BLaER1 (cell line): ENCODE measurements at regions not wholly inside any gene's neighbourhood (a gene's known extent, or its start where the extent isn't known, plus 50 kb on each side); places are given as distances from the start of the nearest gene placed in this dataset.
"Not testable (repeated sequence)": the region's sequence is repeated elsewhere in the genome, so short reads cannot be mapped to it uniquely, and the experiment has no call there.

Source experiments
- H3K27ac ChIP-seq: shearing (Covaris generic); formaldehyde crosslinking; 2 replicates; pipeline ENCODE4 v1.8.1; 2022
- H3K27me3 ChIP-seq: shearing (Covaris generic); formaldehyde crosslinking; 2 replicates; pipeline ENCODE4 v1.8.1; 2022
- H3K36me3 ChIP-seq: shearing (Covaris generic); formaldehyde crosslinking; 2 replicates; pipeline ENCODE4 v1.8.1; 2022
- H3K4me1 ChIP-seq: shearing (Covaris generic); formaldehyde crosslinking; 2 replicates; pipeline ENCODE4 v1.8.1; 2022
- H3K4me2 ChIP-seq: shearing (Covaris generic); formaldehyde crosslinking; 2 replicates; pipeline ENCODE4 v1.8.1; 2022
- H3K4me3 ChIP-seq: shearing (Covaris generic); formaldehyde crosslinking; 2 replicates; pipeline ENCODE4 v1.8.1; 2022
- H3K9ac ChIP-seq: shearing (Covaris generic); formaldehyde crosslinking; 2 replicates; pipeline ENCODE4 v1.8.1; 2022
- H3K9me3 ChIP-seq: shearing (Covaris generic); formaldehyde crosslinking; 2 replicates; pipeline ENCODE4 v1.8.1; 2022
- H4K20me1 ChIP-seq: shearing (Covaris generic); formaldehyde crosslinking; 2 replicates; pipeline ENCODE4 v1.8.1; 2022
- Cebpa-rat ChIP-seq: shearing (Covaris generic); IDR thresholded peaks from 2 replicates; pipeline ENCODE4 v1.8.1; 2022

DNA sequence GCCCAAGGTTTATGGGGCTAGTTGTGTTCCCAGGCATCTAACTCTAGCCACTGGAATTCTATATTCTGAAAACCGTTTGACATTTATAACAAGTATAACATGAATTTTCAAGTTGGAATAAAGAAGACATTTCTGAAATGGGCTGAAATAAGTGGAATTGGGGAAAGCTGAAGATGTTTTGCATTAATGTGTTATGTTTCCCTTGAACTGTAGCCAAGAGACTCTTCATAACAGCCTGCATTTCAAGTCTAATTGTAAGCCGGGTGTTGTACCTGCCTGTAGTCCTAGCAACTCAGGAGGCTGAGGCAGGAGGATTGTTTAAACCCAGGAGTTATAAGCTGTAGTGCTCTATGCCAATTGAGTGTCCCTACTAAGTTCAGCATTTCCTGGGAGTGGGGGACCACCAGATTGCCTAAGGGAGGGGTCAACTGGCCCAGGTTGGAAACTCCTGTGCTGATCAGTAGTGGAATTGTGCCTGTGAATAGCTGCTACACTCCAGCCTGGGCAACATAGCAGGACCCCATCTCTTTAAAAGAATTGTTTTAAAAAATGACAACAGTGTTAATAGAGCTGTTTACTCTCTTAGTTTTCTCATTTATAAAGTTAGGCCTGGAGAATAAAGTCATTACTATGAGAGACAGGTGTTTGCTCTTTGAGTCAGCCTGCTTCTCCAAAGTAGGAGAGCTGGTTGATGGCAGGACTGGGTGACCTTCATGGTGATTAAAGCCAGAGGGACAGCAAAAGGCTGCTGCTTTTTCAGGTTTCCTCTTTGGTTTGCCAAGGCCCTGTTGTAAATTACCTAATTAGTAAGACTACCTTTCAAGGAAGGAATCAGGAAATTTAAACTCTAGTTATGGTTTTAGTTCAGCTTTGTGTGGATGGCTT lies 483.6 kb upstream of the RGS6 start:
- H4K20me1 ChIP-seq: no peaks in the 10 kb centered on the region
- no peak overlapping the region for H3K9ac ChIP-seq
- H3K27me3 ChIP-seq: no peaks in the 10 kb centered on the region
- TF ChIP-seq Cebpa-rat: no peak
- H3K36me3 ChIP-seq: no peaks in the 10 kb centered on the region
- peaks cover 13% of the 10 kb centered on the region for H3K9me3 ChIP-seq
- no peak overlapping the region for H3K4me3 ChIP-seq
- H3K4me2 ChIP-seq: no peak overlapping the region
- no peak overlapping the region for H3K27ac ChIP-seq
- peaks cover 9% of the 10 kb centered on the region for H3K4me1 ChIP-seq

DNA sequence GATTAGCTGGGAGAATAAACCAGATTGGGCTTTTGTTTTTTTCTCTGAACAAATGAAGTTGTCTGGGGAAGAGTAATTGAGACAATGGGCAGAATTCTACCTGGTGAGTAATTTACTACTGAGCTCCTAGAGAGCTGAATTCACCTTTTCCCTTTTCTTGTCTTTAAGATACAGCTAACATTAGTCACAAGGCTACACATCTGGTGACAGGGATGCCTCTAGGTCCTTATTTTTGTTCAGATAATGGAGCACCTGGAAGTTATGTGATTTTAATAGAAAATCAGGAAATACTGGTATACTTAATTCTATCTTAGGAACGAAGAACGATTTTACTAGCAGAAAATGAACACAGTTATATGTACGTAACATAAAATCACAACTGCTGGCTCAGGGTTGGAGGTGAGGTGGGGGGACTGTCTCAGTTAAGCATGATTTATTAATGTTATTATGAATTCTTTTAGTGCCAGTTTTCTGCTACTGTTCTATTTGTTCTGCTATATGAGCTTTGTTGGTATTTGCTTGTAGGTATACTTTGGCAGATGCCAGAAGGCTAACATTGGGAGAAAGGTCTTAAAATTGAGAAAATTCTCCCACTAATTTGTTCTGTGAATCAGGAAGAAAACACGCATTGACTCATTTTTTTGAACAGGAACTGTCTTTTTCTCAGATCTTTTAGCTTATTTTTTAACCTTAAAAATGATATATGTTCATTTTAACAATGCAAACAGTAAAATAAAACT lies 482.7 kb upstream of the RGS6 start:
- H3K9me3 ChIP-seq: peaks cover 13% of the 10 kb centered on the region
- no peak for TF ChIP-seq Cebpa-rat
- H3K4me2 ChIP-seq: no peak overlapping the region
- no peaks in the 10 kb centered on the region for H4K20me1 ChIP-seq
- H3K36me3 ChIP-seq: no peaks in the 10 kb centered on the region
- H3K27ac ChIP-seq: no peak overlapping the region
- no peaks in the 10 kb centered on the region for H3K27me3 ChIP-seq
- peaks cover 9% of the 10 kb centered on the region for H3K4me1 ChIP-seq
- H3K9ac ChIP-seq: no peak overlapping the region
- no peak overlapping the region for H3K4me3 ChIP-seq

DNA sequence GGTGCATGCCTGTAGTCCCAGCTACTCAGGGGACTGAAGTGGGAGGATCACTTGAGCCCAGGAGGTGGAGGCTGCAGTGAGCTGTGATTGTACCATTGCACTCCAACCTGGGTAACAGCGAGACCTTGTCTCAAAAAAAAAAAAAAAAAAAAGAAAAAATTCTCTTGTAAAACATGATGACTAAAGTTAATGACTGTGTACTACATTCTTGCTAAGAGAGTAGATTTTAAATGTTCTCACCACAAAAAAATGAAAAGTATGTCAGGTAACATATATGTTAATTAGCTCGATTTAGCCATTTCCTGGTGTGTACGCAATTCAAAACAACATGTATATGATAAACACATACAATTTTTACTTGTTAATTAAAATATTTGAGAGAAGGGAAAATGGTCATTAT lies 480.7 kb upstream of the RGS6 start:
- Histone ChIP-seq H3K27ac (no peak overlapping the region), H3K9me3 (peaks cover 13% of the 10 kb centered on the region), H3K9ac (no peak overlapping the region), H3K4me3 (no peak overlapping the region), H3K27me3 (no peaks in the 10 kb centered on the region), H3K4me2 (no peak overlapping the region), H4K20me1 (no peaks in the 10 kb centered on the region), H3K4me1 (peaks cover 6% of the 10 kb centered on the region), H3K36me3 (no peaks in the 10 kb centered on the region)
- TF ChIP-seq Cebpa-rat: no peak

DNA sequence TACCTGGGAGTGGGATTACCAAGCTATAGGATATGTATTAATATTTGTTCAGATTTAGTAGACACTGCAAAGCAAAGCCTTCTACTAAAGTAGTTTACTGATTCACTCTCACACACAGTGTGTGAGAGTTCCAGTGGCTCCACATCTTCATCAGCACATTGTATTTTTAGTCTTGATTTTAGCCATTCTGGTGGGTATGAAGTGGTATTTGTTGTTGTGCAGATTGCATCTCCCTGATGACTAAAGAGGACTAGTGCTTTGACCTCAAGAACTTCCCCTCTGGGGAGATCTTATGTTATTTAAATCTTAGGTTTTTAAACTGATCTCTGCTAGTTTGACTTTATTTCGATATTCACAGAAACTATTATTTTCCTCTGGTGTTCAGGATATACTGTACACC lies 479.7 kb upstream of the RGS6 start:
- no peak overlapping the region for H3K4me2 ChIP-seq
- H3K27ac ChIP-seq: no peak overlapping the region
- H3K27me3 ChIP-seq: no peaks in the 10 kb centered on the region
- H3K4me3 ChIP-seq: no peak overlapping the region
- TF ChIP-seq Cebpa-rat: no peak
- peaks cover 13% of the 10 kb centered on the region for H3K9me3 ChIP-seq
- H3K9ac ChIP-seq: no peak overlapping the region
- no peaks in the 10 kb centered on the region for H4K20me1 ChIP-seq
- H3K4me1 ChIP-seq: no peaks in the 10 kb centered on the region; the same call in 1 of the 2 replicates
- no peaks in the 10 kb centered on the region for H3K36me3 ChIP-seq

DNA sequence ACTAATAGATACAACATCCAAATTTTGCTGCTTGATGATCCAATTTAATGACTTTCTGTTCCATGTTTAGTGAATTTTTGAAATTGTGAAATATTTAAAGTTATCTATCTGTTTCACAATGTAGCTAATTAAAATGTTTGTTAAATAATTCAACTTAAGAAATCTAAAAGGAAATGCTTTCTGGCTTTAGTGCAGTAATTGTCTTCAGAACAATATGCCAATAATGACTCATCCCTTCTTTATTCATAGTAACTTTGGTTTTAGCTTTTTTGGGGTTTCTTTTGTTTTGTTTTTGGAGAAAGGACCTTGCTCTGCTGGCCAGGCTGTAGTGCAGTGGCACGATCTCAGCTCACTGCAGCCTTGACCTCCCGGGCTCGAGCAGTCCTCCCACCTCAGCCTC lies 479.2 kb upstream of the RGS6 start:
- Histone ChIP-seq H3K36me3 (no peaks in the 10 kb centered on the region), H3K4me1 (no peaks in the 10 kb centered on the region; the same call in 1 of the 2 replicates), H3K4me2 (no peak overlapping the region), H4K20me1 (no peaks in the 10 kb centered on the region), H3K4me3 (no peak overlapping the region), H3K9me3 (peaks cover 13% of the 10 kb centered on the region), H3K27ac (no peak overlapping the region), H3K27me3 (no peaks in the 10 kb centered on the region), H3K9ac (no peak overlapping the region)
- TF ChIP-seq Cebpa-rat: no peak

DNA sequence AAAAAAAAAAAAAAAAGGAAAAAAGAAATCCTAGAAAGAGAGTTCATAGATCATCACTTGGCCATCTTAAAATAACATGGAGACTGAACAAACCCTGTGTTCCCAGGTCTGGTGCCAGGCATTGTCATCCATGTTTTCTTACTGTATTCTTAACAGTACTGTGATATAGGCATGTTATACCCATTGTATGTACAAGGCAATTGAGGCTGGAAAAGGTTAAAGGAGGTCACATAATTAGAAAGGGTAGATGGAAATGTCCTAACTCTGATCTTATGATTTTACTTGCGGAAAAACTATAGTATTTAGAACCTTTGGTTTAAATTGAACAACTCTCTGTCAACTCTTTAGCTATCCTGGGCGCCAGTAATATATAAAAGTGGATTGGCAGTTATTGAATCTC lies 478.2 kb upstream of the RGS6 start:
- Histone ChIP-seq H3K4me3 (no peak overlapping the region), H3K27ac (no peak overlapping the region), H3K4me2 (no peak overlapping the region), H3K9ac (no peak overlapping the region), H3K9me3 (peaks cover 13% of the 10 kb centered on the region), H3K4me1 (no peaks in the 10 kb centered on the region; the same call in 1 of the 2 replicates), H3K36me3 (no peaks in the 10 kb centered on the region), H4K20me1 (no peaks in the 10 kb centered on the region), H3K27me3 (no peaks in the 10 kb centered on the region)
- TF ChIP-seq Cebpa-rat: no peak

DNA sequence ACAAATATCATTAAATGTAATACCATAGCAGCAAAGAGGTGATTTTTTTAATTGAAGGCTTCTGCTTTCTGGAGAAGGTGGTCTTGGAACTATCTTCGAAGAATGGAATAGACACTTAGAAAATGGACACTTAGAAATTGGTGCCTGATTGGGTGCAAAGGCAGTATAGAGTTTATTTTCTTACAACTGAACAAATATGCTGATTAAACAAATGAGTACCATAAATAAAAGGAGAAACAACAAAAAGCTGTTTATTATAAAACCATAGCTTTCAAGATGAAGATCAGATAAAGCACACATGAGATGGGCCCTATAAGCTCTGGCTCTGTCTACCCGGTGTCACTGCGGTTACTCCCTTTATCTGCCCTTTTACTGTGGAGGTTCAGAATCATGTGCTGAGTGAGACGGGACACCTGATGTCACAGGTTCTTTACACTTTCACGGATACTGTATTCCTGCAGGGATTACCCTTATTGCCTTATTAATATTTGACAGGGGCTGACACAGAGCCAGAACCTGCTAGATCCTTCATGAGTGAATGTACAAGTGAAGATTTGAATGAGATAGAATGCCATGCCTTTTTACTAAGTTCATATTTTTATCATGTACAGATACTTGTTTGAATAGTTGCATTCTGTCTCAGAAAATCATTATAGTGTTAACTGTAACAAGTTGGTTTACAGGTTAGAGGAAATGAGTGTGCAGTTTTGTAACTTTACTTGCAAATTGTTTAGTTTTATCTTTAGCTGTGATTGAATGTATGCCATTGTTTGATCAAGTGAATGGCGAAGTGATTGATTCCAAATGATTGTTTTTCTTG lies 477.5 kb upstream of the RGS6 start:
- no peak overlapping the region for H3K4me2 ChIP-seq

DNA sequence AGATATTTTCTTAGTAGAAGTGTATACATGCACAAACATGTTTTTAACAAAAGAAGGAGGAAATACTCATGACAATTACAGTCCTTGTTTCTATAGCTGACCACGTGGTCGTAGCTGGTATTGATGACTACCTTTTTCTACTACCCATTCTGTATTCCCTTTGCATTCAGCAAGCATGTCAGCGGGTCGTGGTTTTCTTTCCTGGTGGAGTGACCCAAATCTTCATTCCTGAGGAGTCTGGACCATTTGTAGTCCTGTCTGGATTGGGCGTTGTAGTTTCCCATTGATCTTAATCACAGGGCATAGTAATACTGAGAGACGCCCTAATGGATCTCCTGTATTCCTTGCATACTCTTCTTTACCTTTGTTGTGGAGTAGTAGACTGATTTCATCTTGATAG lies 472.1 kb upstream of the RGS6 start:
- Histone ChIP-seq H4K20me1 (no peaks in the 10 kb centered on the region), H3K27ac (no peak overlapping the region), H3K36me3 (peaks cover 8% of the 10 kb centered on the region; the same call in 1 of the 2 replicates), H3K9ac (no peak overlapping the region), H3K9me3 (peaks cover 29% of the 10 kb centered on the region), H3K27me3 (no peaks in the 10 kb centered on the region), H3K4me3 (no peak overlapping the region), H3K4me1 (no peaks in the 10 kb centered on the region), H3K4me2 (no peak overlapping the region)
- no peak for TF ChIP-seq Cebpa-rat

More for the DNA sequence above, 477.5 kb upstream of the RGS6 start:
- no peaks in the 10 kb centered on the region; the same call in 1 of the 2 replicates for H3K4me1 ChIP-seq
- no peak overlapping the region for H3K9ac ChIP-seq
- H3K27ac ChIP-seq: no peak overlapping the region
- H3K36me3 ChIP-seq: no peaks in the 10 kb centered on the region
- no peak overlapping the region for H3K4me3 ChIP-seq
- no peaks in the 10 kb centered on the region for H3K27me3 ChIP-seq
- TF ChIP-seq Cebpa-rat: no peak
- H4K20me1 ChIP-seq: no peaks in the 10 kb centered on the region
- H3K9me3 ChIP-seq: peaks cover 13% of the 10 kb centered on the region

DNA sequence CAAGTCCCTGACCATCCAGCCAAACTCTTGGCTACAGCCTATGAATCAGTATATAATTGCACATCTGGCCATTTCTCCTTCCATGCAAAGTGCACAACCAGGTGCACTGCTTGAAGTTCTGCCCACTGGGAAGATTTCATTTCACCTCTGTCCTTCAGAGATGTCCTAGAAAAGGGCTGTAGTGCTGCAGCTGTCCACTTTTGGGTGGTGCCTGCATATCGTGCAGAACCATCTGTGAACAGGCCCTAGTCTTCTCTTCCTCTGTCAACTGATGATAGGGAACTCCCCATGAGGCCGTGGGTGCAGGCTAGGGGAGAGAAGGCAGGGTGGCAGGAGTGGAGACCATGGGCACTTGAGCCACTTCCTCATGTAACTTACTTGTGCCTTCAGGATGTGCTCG lies 470.6 kb upstream of the RGS6 start:
- not testable (repeated sequence) for H3K4me1 ChIP-seq, H3K27ac ChIP-seq, H3K27me3 ChIP-seq, H3K4me2 ChIP-seq, H4K20me1 ChIP-seq, H3K36me3 ChIP-seq, H3K4me3 ChIP-seq, H3K9ac ChIP-seq
- H3K9me3 ChIP-seq: peaks cover 29% of the 10 kb centered on the region

DNA sequence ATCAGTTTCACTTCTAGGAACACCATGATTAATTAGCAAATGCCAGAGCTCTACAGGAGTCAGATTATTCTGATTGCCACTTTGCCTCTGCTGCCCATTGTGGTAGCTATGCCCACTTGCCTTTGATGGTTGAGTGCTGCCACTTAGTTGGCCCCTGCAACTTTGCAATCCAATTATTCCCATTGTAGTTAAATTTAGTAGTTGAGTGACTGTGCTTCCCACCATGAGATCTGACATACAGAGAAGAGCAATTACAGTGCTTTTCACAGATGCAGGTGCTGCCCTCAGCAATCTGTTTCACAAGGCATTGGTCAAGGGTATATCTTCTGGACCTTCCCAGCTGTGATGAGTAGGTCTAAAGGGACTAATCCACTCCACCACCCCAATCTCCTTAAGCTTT lies 468.4 kb upstream of the RGS6 start:
- Histone ChIP-seq H4K20me1 (no peaks in the 10 kb centered on the region), H3K4me1 (no peaks in the 10 kb centered on the region), H3K9ac (no peak overlapping the region), H3K36me3 (peaks cover 8% of the 10 kb centered on the region; the same call in 1 of the 2 replicates), H3K27ac (no peak overlapping the region), H3K9me3 (peaks cover 29% of the 10 kb centered on the region), H3K4me2 (no peak overlapping the region), H3K27me3 (no peaks in the 10 kb centered on the region), H3K4me3 (no peak overlapping the region)
- TF ChIP-seq Cebpa-rat: no peak
